Nucleus accumbens (tissue), 56 donors: ENCODE measurements at regions not wholly inside any gene's neighbourhood (a gene's known extent, or its start where the extent isn't known, plus 50 kb on each side); places are given as distances from the start of the nearest gene placed in this dataset.
"Not testable (repeated sequence)": the region's sequence is repeated elsewhere in the genome, so short reads cannot be mapped to it uniquely, and the experiment has no call there.

ENCODE experiments used
- DNase-seq, 56 donors: peaks; one replicate each; lab custom pipeline; 2025; lab: John Stamatoyannopoulos, UW

DNA sequence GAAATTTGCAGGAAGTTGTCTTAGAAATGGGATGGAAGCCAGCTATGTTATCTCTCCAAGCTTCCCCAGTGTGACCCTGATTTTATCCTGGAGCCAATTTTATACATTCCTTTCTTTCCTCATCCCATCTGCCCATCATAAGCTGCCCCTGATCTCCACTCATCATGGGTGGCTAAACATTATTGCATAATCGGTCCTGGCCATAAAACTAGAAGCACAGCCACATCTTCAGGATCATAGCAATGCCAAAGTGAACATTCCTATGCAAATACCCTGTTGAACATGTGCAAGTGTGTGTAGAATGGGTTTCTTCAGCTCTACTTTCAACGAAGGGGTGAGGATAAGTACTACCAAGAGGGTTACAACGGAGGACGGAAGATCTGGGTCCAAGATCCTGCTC, 50.6 kb upstream of the COG2 start:
- DNase-seq: no peak

DNA sequence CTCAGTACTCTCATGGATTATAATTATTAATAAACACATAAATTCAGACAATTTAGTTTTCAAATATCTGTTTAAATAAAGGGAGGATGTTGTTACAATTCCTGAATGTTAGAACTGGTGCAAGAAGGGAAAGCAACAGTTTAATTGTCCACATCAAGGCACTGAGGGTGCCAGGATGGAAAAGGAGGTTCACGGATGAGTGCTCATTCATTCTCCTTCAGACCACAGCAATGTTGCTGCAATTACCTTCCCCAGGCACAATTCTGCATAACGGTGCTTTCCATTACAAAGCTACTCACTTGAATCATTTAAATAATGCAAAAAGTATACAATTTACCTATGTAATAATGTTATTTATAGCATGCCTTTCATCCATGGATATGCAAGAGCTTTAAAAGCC, 52.3 kb upstream of the COG2 start:
- no peak for DNase-seq

DNA sequence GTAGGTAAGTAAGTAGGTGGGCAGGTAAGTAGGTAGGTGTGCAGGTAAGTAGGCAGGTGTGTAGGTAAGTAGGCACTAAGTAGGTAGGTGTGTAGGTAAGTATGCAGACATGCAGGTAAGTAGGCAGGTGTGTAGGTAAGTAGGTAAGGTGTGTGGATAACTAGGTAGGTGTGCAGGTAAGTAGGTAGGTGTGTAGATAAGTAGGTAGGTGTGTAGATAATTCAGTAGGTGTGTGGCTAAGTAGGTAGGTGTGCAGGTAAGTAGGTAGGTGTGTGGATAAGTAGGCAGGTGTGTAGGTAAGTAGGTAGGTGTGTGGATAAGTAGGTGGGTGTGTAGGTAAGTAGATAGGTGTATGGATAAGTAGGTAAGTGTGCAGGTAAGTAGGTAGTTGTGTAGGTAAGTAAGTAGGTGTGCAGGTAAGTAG, 53.9 kb upstream of the COG2 start:
- no peak for DNase-seq

DNA sequence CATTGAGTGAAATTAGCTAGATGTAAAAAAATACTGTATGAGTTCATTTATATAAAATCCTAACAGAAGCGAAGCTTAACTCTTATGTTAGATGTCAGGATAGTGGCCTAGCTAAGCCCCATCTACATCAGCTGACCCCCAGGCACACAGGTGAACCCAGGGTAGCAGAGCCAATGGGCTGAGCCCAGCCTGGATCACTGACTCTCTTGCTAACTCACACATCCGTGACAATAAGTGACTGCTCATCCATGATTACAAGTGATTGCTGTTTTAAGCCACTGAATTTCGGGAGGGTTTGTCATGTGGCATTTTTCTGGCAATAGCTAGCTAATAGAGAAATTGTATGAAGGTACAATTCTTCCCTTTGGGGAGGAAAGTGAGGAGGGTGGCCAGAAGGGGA, 55.2 kb upstream of the COG2 start:
- no peak for DNase-seq

DNA sequence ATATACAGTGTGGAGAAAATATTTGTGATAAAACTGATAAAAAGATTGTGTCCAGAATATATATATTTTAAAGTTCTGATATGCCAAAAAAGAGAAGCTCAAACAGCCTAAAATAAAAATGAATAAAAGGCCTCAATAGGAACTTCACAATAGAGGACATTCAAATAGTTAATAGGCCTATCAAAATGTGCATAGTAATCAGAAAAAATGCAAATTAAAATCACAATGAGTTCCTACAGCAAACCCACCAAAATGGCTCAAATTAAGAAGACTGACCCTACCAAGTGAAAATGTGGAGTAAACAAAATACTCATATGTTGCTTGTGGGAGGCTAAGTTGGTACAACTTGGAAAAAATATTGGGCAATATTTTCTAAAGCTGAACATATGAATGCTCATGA, 57.6 kb upstream of the COG2 start:
- no peak for DNase-seq

DNA sequence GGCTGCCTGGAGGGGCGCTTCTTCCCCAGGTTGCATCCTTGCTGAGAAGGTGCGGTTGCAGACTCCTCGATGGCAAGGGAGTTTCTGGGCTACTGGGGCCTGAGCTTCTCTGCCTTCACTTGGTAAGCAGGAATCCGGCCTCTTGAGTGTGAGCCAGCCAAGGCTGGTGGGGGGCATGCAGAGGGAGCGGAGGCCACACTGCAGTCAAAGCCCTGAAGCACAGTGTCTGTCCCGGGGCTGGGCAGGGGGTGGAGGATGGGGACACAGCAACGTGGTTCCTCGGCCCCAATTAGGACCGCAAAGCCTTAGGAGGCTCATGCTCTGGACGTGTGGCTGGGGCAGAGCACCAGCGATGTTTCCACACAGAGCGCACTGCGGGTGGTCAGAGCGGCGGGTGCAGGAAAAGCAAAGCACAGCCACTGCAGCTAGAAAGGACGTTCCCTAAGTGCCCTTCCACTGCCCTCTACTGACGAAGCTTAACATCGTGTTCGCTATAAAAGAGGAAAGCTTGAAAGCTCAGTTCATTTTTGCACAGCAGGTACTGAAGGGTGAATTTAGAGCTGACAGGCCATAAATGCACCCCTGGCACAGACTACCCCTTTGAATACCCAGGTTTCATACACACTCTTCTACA, 60.7 kb upstream of the COG2 start:
- DNase-seq: no peak

DNA sequence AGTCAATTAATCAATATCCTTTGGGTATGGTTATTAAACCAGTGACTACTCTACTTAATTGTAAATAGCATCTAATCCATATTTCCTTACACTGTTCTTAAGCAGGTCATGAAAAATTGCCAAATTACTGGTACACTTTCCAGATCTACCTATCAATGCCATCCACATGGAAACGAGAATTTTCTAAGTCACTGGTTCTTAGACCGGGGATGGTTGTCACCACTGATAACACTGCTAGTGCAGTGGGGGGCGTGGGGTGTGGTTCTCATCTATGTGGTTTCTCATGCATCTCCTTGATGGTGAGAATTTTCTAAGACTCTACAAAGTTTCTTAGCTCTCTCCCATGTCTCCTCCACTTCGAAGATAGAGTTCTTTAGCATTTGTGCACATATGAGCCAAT, 63.7 kb upstream of the COG2 start:
- no peak for DNase-seq

DNA sequence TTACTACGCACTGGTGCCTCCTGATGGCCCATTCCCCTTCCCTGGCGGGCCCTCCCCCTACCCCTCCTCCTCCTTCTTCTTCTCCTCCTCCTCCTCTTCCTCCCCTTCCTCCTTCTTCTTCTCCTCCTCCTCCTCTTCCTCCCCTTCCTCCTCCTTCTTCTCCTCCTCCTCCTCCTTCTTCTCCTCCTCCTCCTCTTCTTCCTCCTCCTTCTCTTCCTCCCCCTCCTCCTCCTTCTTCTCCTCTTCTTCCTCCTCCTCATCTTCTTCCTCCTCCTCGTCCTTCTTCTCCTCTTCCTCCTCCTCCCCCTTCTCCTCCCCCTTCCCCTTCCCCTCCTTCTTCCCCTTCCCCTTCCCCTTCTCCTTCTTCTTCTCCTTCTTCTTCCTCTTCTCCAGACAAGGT, 64.7 kb upstream of the COG2 start:
- DNase-seq: no peak

DNA sequence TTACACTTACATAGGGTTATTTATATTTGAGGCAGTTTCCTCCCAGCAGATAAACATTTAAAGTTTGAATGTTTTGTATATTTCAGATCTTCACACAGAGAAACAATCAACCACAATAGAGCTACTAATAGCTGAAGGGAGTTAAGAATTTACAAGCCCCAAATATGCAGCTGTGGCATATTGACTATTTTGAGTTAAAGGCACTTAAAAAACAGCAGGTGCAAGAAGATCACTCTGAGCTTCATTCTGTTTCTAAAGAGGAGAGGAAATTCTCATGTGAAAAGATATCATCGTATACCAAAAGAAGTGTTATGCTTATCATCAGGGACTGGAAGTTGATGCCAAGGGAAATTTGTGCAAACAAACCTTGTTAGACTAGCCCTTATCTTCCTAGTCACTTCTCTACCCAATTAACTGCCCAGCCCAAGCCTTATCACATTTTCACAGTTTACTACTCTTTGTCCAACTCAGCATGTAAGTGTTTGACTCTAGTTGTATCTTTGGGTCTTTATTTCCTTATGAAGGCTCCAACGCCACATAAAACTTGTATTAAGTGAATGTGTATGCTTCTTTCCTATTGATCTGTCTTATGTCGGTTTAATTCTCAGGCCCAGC, 66.3 kb upstream of the COG2 start:
- no peak for DNase-seq

DNA sequence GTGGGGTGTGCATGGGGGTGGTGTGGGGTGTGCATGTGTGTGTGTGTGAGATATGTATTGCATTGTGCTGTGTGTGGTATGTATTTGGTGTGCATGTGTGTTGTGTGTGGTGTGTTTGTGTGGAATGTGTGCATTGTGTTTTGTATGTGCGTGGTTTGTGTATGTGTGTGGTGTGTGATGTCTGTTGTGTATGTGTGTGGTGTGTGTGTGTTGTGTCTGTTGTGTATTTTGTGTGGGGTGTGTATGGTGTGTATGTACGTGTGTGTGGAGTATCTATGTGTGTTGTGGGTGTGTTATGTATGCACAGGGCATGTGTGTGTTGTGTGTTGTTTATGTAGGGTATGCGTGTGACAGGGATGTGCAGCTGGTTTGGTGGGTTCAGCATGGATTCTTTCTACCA, 67.8 kb upstream of the COG2 start:
- no peak for DNase-seq

DNA sequence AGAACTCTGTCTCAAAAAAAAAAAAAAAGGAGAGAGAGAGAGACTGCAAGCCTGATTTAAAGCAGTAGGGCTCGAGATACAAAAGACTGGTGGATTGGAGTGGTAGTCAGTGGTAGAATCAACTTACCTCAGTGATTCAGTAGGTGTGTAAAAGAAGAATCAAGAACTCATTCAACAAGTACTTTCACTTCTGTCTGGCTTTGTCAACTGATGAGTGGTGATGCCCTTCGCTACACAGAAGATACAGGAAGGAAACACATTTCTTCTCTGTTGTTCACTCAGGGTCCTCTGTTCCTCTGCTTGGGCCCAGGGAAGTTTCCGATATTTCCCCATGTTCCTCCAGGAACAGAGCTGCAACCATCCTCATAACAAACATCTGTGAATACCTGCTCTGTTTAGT, 68.6 kb upstream of the COG2 start:
- DNase-seq: no peak

DNA sequence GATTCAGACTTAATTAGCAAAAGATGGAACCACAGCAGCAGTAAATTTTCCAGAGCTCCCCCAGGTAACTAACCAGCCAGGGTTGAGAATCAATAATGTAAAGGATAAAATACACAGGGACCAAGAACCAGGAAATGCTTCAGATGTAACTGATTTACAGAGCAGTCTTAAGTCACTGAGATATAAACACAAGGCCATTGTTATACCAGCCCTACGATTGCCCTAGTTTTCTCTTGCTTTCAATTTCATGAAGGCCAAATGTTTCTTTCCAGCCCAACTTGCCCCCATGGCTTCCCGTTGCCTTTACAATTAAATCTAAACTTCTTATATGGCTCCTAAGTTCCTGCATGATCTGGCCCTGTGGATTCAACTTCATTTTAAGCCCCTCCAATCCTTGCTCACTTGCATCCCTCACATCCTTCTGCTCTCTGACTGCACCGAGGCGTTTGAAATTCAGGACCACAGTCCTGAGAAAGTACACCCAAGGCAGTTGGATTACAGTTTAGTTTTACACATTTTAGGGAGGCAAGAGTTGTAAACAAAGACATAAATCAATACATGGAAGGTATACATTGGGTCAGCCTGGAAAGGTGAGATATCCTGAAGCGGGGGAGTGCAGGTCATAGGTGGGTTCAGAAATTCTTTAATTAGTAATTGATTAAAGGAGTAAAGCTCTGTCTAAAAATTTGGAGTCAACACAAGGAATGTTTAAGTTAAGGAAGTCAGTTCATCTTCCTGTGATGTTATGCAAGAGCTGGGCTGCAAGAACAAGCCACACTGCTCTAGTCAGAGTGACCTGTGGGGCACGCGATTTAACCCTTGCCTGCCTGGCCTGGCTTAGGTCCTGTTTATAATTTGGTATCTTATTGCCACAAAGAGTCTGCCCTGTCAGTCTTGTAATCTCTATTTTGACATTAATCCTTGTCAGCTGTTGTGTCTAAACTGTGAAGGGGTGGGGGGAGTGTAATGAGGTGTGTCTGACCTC, 69.9 kb upstream of the COG2 start:
- no peak for DNase-seq

DNA sequence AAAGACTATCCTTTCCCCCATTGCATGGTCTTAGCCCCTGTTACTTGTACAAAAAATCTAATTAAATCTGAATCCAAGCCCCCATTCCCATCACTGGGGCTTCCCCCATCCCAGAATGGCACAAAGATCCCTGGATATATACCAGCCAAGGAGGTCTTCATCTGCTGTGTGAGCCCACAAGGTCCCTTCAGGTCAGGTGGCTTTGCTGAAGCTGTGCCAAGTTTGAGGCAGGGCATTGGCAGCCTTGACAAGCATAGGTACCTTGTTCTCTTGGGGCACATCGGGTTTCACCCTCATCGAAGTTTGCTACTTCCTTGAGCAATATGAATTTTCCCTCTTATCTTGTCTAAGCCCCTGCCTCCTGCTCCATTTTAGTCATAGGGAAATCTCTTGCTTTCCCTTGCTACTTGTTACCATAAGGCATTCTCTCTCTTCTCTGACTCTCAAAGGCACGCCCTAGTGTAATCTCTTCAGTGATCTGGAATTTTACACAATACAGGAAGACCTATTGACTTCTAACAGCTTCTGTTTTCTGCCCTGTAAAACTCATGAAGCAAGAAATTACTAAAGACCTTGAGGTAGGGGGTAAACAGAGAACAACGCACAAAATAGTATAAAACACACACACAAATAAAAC, 71.4 kb upstream of the COG2 start:
- DNase-seq: no peak

DNA sequence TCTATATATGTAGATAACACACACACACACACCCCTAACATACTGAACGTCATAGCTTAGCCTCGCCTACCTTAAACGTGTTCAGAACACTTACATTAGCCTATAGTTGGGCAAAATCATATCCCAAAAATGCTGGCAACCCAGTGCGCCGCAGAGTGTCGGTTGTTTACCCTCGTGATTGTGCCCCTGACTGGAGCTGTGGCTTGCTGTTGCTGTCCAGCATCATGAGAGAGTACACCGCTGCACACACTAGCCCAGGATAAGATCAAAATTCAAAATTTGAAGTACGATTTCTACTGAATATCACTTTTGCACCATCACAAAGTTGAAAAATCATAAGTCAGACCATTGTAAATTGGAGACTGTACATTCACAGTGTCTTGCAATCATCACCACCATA, 73.1 kb upstream of the COG2 start:
- DNase-seq: no peak

DNA sequence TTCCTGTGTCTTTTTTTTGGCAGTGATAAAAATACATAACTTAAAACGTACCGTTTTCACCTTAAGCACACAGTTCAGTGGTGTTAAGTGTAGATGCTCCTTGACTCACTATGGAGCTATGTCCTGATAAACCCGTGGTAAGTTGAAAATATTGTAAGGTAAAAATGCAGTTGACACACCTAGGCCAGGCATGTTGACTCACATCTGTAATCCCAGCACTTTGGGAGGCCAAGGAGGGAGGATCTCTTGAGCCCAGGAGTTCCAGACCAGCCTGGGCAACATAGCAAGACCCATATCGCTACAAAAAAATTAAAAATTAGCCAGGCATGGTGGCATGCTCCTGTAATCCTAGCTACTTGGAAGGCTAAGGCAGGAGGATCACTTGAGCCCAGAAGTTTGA, 73.6 kb upstream of the COG2 start:
- no peak for DNase-seq

DNA sequence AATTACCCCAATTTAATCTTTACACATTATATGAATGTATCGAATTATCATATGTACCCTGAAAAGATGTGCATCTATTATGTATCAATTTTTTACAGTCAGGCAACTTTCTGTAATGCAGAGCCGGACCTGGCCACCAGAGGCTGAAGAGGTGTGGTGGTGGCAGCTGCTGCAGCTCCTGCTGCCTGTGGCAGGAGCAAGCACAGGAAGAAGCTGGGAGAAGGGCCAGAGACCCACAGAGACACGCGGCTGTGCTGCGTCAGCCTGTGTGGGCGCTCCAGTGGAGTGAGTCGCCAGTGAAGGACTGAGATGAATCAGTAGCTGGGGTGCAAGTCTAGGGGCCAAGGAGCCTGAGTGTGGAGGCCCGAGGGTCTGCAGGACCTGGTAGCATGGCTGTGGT, 74.3 kb upstream of the COG2 start:
- no peak for DNase-seq

DNA sequence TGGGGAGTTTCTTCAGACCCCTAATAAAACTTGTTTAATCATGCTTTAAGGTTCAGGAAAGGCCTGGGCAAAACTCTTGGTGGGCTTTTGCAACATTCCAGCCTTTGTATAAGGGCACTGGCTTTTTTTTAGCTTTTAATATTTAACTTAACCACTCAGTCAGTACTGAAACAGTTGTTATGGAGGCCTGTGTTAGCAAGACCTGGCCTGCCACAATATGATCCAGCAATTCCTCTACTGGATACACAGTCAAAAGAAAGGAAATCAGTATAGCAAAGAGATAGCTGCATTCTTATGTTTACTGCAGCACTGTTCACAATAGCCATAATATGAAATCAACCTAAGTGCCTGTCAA, 75.1 kb upstream of the COG2 start:
- no peak for DNase-seq

DNA sequence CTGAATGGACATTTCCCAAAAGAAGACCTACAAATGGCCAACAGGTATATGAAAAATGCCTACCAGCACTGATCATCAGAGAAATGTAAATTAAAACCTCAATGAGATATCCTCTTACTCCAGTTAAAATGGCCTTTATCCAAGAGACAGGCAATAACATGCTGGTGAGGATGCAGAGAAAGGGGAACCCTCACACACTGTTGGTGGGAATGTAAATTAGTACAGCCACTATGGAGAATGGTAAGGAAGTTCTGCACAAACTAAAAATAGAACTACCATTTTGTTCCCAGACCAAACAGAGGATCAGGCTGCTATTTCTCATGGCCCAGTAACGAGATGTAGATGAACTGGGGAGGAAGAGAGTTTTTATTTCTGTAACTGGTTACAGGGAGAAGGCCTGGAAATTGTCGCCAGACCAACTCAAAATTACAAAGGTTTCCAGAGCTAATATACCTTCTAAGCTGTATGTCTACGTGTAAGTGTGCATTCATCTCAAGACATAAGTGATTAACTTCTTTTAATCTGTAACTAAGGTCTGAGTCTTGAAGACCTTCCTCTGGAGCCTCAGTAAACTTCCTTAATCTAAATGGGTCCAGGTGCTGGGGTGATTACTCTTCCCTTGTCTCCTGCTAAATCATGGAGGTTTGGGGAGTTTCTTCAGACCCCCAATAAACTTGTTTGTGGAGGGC, 75.6 kb upstream of the COG2 start:
- not testable (repeated sequence) for DNase-seq

DNA sequence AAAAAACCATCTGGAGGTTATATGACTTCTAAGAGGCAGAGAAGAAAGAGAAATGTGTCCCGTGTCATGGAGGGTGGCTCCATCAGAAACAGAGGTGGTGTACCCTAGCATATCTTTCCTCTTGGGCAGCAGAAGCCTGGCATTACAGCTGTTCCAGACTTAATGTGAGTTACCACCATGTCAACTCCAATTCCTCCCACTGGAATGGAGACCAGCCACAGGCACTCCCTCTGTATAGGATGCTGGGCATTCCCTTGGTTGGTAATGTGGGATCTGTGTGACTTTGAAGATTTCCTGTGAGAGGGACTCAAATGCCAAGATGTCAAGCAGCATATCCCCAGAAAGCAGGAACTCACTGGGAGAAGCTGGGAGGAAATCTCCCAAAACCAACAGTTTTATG, 77.1 kb upstream of the COG2 start:
- no peak for DNase-seq

DNA sequence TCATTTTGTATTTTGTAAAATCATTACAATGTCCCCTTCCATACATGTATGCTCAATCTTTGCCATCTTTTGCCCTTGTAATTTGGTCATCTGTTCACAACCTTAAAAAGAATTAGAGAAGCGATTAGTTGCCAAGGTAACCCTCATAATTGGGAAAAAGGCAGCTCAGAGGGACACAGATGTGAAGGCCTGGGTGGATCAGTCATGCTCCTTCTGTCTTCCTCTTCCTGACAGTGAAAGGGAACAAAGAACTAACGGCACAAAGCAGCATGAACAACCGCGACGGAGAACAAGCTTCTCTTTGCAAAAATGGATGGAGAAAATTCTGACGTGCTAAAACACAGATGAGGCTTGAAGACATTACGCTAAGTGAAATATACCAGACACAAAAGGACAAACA, 78.7 kb upstream of the COG2 start:
- no peak for DNase-seq

DNA sequence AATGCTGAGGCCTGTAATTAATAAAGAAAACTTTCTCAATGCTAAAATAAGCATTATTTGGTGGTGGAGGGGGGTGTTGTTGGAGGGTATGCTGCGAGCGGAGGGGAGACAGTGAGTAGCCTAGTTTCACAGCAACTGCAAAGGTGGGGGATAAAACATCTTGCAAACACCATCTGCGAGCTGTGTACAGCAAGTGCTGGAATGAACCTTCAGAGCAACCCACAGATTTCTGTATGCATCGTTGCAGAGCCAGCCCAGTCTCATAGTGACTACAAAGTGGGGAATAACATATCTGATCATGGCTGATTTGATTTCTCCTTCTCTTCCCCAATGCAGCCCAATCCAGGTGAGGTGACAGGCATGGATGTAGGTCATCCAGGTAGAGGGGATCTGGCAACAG, 80.7 kb upstream of the COG2 start:
- DNase-seq: no peak
